Naive thymus-derived CD4-positive, alpha-beta T cell (primary cell): ENCODE measurements at regions not wholly inside any gene's neighbourhood (a gene's known extent, or its start where the extent isn't known, plus 50 kb on each side); places are given as distances from the start of the nearest gene placed in this dataset.
A peak's percentile ranks its signal among the peaks of the same experiment; 100 is the strongest.

Source experiments
- ATAC-seq: fragments of 150-1000 bp; cut with Tn5 transposase; 2 replicates; pipeline ENCODE4 v1.10.0; 2021; ENCODE audit warnings: mild to moderate bottlenecking, moderate library complexity
- CTCF ChIA-PET: fragments of 350-600 bp; sonication (Branson Sonifier 250); formaldehyde crosslinking; loops from one replicate; lab custom pipeline; 2021; ENCODE audit warnings: antibody characterized with exemption; lab: Charles Lee
- POLR2A ChIA-PET: fragments of 350-600 bp; sonication (Branson Sonifier 250); formaldehyde crosslinking; loops from one replicate; lab custom pipeline; 2021; ENCODE audit warnings: antibody characterized with exemption, inconsistent platforms; lab: Charles Lee
- DNase-seq, 9 donors: peaks; one replicate each; pipeline versions ENCODE4 v3.0.0 to v3.0.0-alpha.2; 2020 to 2022; ENCODE audit warnings: mixed read lengths in 1 of 9
- H3K27ac ChIP-seq: one replicate; pipeline ENCODE4 v1.7.0; 2013; ENCODE audit warnings: mild to moderate bottlenecking, low read depth, low read length, moderate library complexity
- H3K27me3 ChIP-seq, 2 donors: one replicate each; pipeline ENCODE4 v1.7.0; 2013; ENCODE audit warnings: low read length in 2 of 2, mild to moderate bottlenecking in 2 of 2, moderate library complexity in 2 of 2; ENCODE audit not compliant: control insufficient read depth in 2 of 2, insufficient read depth in 2 of 2
- H3K36me3 ChIP-seq, 3 experiments: 1 replicate in 2 of 3; 2 replicates in 1 of 3; pipeline ENCODE4 v1.7.0; 2013; ENCODE audit warnings: low read length in 3 of 3, mild to moderate bottlenecking in 3 of 3, moderate library complexity in 1 of 3; ENCODE audit not compliant: insufficient read depth in 3 of 3, control insufficient read depth in 2 of 3
- H3K4me1 ChIP-seq, 2 donors: one replicate each; pipeline ENCODE4 v1.7.0; 2013; ENCODE audit warnings: low read length in 2 of 2, mild to moderate bottlenecking in 2 of 2, moderate library complexity in 1 of 2; ENCODE audit not compliant: control insufficient read depth in 2 of 2, insufficient read depth in 2 of 2
- H3K4me3 ChIP-seq: 2 replicates; pipeline ENCODE4 v1.7.0; 2013; ENCODE audit warnings: mild to moderate bottlenecking, low read length
- H3K9me3 ChIP-seq, 3 experiments: 1 replicate in 2 of 3; 2 replicates in 1 of 3; pipeline ENCODE4 v1.7.0; 2013; ENCODE audit warnings: low read length in 3 of 3; ENCODE audit not compliant: control insufficient read depth in 2 of 3
- H3K27ac Mint-ChIP-seq, 9 donors: one replicate each; pipeline ENCODE4 v1.8.0; 2020 to 2022; ENCODE audit warnings: mixed read lengths in 9 of 9, mild to moderate bottlenecking in 8 of 9, moderate library complexity in 5 of 9, inconsistent platforms in 2 of 9
- H3K27me3 Mint-ChIP-seq, 5 donors: one replicate each; pipeline ENCODE4 v1.8.0; 2021 to 2022; ENCODE audit warnings: mixed read lengths in 5 of 5, mild to moderate bottlenecking in 1 of 5
- H3K36me3 Mint-ChIP-seq, 5 donors: one replicate each; pipeline ENCODE4 v1.8.0; 2020 to 2022; ENCODE audit warnings: mixed read lengths in 5 of 5, mild to moderate bottlenecking in 3 of 5, inconsistent platforms in 1 of 5
- H3K4me1 Mint-ChIP-seq, 7 donors: one replicate each; pipeline ENCODE4 v1.8.0; 2020 to 2022; ENCODE audit warnings: mixed read lengths in 7 of 7, mild to moderate bottlenecking in 3 of 7, inconsistent platforms in 1 of 7
- H3K4me3 Mint-ChIP-seq, 10 donors: one replicate each; pipeline ENCODE4 v1.8.0; 2020 to 2022; ENCODE audit warnings: mild to moderate bottlenecking in 10 of 10, mixed read lengths in 10 of 10, moderate library complexity in 6 of 10, inconsistent platforms in 2 of 10
- H3K9me3 Mint-ChIP-seq, 11 donors: one replicate each; pipeline ENCODE4 v1.8.0; 2020 to 2022; ENCODE audit warnings: mixed read lengths in 11 of 11, mild to moderate bottlenecking in 4 of 11, inconsistent platforms in 1 of 11, moderate library complexity in 1 of 11
- intact Hi-C, 2 donors: fragments of 100-400 bp; cut with micrococcal nuclease; formaldehyde crosslinking; loops; one replicate each; pipeline ENCODE4 v1.15.1; 2023

DNA sequence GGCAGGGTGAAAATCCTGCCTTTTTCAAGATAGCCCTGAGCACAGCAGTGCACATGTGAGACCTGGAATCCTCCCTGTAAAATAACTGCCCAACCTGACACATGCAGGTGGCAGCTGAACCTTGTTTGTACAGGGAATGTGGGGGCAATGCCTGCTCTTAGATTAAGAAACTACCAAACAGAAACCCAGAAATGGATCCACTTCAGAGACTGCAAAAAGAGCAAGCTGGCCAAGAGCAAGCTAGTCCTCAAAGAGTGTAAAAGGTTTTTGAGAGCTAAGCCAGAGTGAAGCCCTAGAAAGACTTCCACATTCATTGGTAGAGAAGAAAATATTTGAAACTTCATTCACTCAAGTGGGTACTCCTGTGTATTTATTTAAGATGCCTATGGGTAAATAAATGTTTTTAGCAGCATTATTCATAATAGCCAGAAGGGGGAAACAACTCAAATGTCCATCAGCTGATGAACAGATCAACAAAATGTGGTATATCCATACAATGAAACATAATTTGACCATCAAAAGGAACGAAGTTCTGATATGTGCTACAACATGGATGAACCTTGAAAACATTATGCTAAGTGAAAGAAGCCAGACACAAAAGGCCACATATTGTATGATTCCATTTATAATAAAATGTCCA lies 96.0 kb upstream of the TSC22D2 start:
- Histone ChIP-seq H3K27me3 (no peaks in the 10 kb centered on the region), H3K4me3 (no peak overlapping the region), H3K9me3 (no peaks in the 10 kb centered on the region), H3K27ac (no peak overlapping the region), H3K4me1 (no peaks in the 10 kb centered on the region), H3K36me3 (no peaks in the 10 kb centered on the region)
- H3K27me3 Mint-ChIP-seq: peaks cover 12 to 28% (median 24%) of the 10 kb centered on the region in 5 donors
- no peak overlapping the region for H3K4me3 Mint-ChIP-seq
- H3K36me3 Mint-ChIP-seq: peaks cover 0 to 3% (median 0%) of the 10 kb centered on the region in 5 donors
- H3K4me1 Mint-ChIP-seq: no peaks in the 10 kb centered on the region
- ChIA-PET CTCF (interaction anchor here (1.0 kb wide), 1 partner anchor 8 kb away, joined by 3 read pairs; no protein-coding TSS in a partner anchor), POLR2A (no interaction called here)
- ATAC-seq (no peak), DNase-seq (no peak)
- H3K9me3 Mint-ChIP-seq: no peaks in the 10 kb centered on the region
- intact Hi-C loops: loop anchor here in 1 of 2 donors (10.0 kb wide), 1 partner anchor 183 kb away; no protein-coding TSS in a partner anchor
- no peak overlapping the region for H3K27ac Mint-ChIP-seq

DNA sequence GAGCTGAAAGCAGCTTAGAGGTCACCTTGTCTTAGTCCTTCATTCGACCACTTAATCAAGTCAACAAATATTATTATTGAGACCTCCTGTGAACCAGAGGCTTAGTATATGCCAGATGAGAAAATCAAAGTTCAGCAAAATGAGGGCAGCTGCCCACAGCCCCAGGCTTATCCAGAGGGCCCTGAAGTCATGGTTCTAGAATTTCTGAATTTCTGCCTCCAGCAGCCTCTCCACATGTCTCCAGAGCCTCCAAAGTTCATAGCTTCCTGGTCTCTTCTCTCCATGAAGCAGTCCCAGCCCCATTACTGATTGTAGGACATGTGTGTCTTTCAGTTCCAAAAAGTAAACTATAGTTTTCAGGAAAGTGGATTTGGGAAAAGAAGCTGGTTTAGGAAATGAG lies 96.9 kb upstream of the TSC22D2 start:
- intact Hi-C loops: loop anchor here in 1 of 2 donors (10.0 kb wide), 1 partner anchor 184 kb away; no protein-coding TSS in a partner anchor
- DNase-seq: no peak
- Mint-ChIP-seq H3K27me3 (peaks cover 13 to 25% (median 24%) of the 10 kb centered on the region in 5 donors), H3K27ac (peak overlapping the region in 1 of 9 donors; percentile 42), H3K4me3 (no peak overlapping the region), H3K4me1 (no peaks in the 10 kb centered on the region), H3K9me3 (no peaks in the 10 kb centered on the region), H3K36me3 (no peaks in the 10 kb centered on the region)
- no peaks in the 10 kb centered on the region for H3K27me3 ChIP-seq
- ATAC-seq: no peak
- no peak overlapping the region for H3K27ac ChIP-seq
- no peak overlapping the region for H3K4me3 ChIP-seq
- H3K36me3 ChIP-seq: no peaks in the 10 kb centered on the region
- H3K4me1 ChIP-seq: no peaks in the 10 kb centered on the region
- H3K9me3 ChIP-seq: no peaks in the 10 kb centered on the region
- CTCF ChIA-PET: no interaction called here
- POLR2A ChIA-PET: no interaction called here

DNA sequence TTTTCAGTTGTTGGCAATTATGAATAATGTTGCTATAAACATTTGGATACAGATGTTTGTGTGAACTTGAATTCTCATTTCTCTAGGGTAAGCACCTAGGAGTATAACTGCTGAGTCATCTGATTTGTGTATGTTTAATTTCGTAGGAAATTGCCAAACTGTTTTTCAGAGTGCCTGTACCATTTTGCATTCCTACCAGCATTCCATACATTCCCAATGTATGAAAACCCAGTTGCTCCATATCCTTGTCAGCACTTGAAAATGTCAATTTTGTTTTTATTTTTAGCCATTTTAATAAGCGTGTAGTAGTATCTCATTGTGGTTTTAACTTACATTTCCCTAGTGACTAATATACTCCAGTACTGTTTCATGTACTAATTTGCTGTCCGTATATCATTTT lies 98.5 kb upstream of the TSC22D2 start:
- H3K36me3 ChIP-seq: no peaks in the 10 kb centered on the region
- no peak overlapping the region for H3K4me3 Mint-ChIP-seq
- H3K27ac ChIP-seq: no peak overlapping the region
- no peak for ATAC-seq
- H3K36me3 Mint-ChIP-seq: no peaks in the 10 kb centered on the region
- ChIA-PET CTCF (no interaction called here), POLR2A (no interaction called here)
- no peaks in the 10 kb centered on the region for H3K4me1 Mint-ChIP-seq
- no peak overlapping the region for H3K4me3 ChIP-seq
- no peak for DNase-seq
- no peaks in the 10 kb centered on the region for H3K9me3 Mint-ChIP-seq
- no peaks in the 10 kb centered on the region for H3K27me3 ChIP-seq
- no peaks in the 10 kb centered on the region for H3K4me1 ChIP-seq
- H3K27ac Mint-ChIP-seq: no peak overlapping the region
- intact Hi-C loops: no loop called here
- H3K27me3 Mint-ChIP-seq: peaks cover 21 to 34% (median 27%) of the 10 kb centered on the region in 5 donors
- H3K9me3 ChIP-seq: no peaks in the 10 kb centered on the region

DNA sequence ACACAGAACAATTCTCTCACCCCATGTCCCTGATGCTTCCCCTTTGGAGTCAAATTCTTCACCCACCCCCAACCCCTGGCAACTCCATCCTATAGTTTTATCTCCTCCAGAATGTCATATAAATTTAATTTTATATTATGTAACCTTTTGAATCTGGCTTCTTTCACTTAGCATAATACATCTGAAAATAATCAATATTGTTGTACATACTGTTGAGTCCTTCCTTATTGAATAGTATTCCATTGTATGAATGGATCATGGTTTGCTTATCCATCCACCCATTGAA lies 98.9 kb upstream of the TSC22D2 start:
- H3K27ac Mint-ChIP-seq: no peak overlapping the region
- intact Hi-C loops: no loop called here
- peaks cover 20 to 37% (median 30%) of the 10 kb centered on the region in 5 donors for H3K27me3 Mint-ChIP-seq
- POLR2A ChIA-PET: no interaction called here
- DNase-seq: no peak
- Histone ChIP-seq H3K4me3 (no peak overlapping the region), H3K9me3 (no peaks in the 10 kb centered on the region), H3K27ac (no peak overlapping the region), H3K27me3 (no peaks in the 10 kb centered on the region), H3K36me3 (no peaks in the 10 kb centered on the region), H3K4me1 (no peaks in the 10 kb centered on the region)
- H3K36me3 Mint-ChIP-seq: no peaks in the 10 kb centered on the region
- CTCF ChIA-PET: no interaction called here
- no peaks in the 10 kb centered on the region for H3K9me3 Mint-ChIP-seq
- ATAC-seq: no peak
- H3K4me3 Mint-ChIP-seq: no peak overlapping the region
- H3K4me1 Mint-ChIP-seq: no peaks in the 10 kb centered on the region

DNA sequence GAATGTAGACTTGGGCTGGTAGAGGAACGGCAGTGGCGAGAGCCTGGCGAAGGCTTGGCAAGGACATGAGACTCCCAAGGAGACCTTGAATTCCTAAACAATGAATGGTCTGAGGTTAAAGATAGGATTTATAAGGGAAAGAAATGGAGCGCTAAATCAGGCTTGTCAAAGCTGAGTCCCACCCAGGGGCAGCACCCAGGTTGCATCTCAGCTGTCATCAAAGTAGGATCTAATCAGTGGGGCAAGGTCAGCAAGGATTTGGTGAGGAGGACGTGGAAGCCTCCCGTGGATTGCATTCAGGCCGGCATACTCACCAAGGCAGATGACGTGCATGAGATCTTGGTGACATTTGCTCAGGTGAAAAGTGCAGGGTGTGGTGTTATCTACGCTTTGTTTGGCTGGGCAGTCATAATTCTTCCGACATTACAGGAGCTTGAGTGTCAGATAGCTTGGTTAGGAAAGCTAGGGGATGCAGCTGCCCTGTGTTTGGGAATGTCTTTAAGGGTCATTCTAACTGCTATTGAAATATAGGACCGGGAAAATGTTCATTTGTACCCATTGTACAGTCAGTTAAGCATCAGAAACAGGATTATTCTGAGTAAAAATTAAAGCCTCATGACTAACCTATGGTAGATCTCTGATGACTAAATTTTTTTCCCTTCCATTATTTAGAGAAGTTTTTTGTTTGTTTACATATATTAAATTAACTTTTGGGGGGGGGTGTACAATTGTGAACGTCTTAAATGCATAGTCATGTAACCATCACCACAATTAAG lies 99.4 kb upstream of the TSC22D2 start:
- Histone ChIP-seq H3K27me3 (no peaks in the 10 kb centered on the region), H3K4me1 (no peaks in the 10 kb centered on the region), H3K27ac (no peak overlapping the region), H3K36me3 (no peaks in the 10 kb centered on the region), H3K4me3 (no peak overlapping the region), H3K9me3 (no peaks in the 10 kb centered on the region)
- CTCF ChIA-PET: no interaction called here
- peaks cover 20 to 40% (median 32%) of the 10 kb centered on the region in 5 donors for H3K27me3 Mint-ChIP-seq
- H3K9me3 Mint-ChIP-seq: no peaks in the 10 kb centered on the region
- H3K36me3 Mint-ChIP-seq: no peaks in the 10 kb centered on the region
- POLR2A ChIA-PET: no interaction called here
- ATAC-seq (no peak), DNase-seq (no peak)
- no peak overlapping the region for H3K4me3 Mint-ChIP-seq
- intact Hi-C loops: no loop called here
- no peak overlapping the region for H3K27ac Mint-ChIP-seq
- no peaks in the 10 kb centered on the region for H3K4me1 Mint-ChIP-seq

DNA sequence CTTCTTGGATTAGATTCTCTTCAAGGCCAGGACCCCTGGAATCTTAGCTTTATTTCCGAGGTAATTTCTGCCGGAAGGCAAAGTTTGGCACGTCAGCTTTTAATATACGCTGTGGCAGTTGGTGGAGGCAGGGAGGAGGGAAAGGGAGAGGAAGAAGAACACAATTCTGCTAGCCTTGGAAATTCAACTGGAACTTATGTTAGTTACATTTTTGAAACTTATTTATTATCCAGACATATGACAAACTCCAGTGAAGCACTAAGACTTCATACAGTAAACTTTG lies 100.1 kb upstream of the TSC22D2 start:
- ATAC-seq: no peak
- Mint-ChIP-seq H3K36me3 (no peaks in the 10 kb centered on the region), H3K27me3 (peaks cover 20 to 40% (median 32%) of the 10 kb centered on the region in 5 donors), H3K4me1 (no peaks in the 10 kb centered on the region), H3K4me3 (no peak overlapping the region), H3K9me3 (no peaks in the 10 kb centered on the region), H3K27ac (no peak overlapping the region)
- H3K4me3 ChIP-seq: no peak overlapping the region
- H3K27me3 ChIP-seq: no peaks in the 10 kb centered on the region
- no peak overlapping the region for H3K27ac ChIP-seq
- intact Hi-C loops: no loop called here
- H3K4me1 ChIP-seq: no peaks in the 10 kb centered on the region
- ChIA-PET CTCF (no interaction called here), POLR2A (no interaction called here)
- no peaks in the 10 kb centered on the region for H3K9me3 ChIP-seq
- no peak for DNase-seq
- H3K36me3 ChIP-seq: no peaks in the 10 kb centered on the region
